ENCODE measurements at regions not wholly inside any gene's neighbourhood (a gene's known extent, or its start where the extent isn't known, plus 50 kb on each side); places are given as distances from the start of the nearest gene placed in this dataset.

DNA sequence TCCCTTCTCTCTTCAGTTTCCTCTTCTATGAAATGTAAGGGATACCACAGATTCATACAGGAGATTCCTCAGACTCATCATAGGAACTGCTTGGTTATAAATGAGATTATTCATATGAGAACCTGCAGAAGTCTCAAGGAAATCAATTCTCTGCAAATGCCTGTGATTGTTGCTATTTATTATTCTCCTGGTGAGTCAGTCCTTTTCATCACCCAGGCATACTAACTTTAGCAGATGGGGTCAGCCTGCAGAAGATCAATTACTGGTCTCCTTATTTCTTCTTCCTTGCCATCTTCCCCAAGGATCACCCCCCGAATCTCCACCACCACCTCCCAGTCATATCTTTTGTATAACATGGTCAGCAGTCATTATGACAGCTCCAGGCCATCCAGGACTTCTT lies 53.8 kb upstream of the DCP1A start:
- no peak overlapping the region for H3K4me3 ChIP-seq
- no peaks in the 10 kb centered on the region for H3K36me3 ChIP-seq
- TF ChIP-seq CTCF (IDR thresholded peaks at IDR 0.05) (no peak), EP300 (IDR thresholded peaks at IDR 0.05) (no peak), POLR2A (IDR thresholded peaks at IDR 0.05) (no peak)
- DNase-seq (ENCODE audit: low spot score in 2 of 2), result no peak
- no peaks in the 10 kb centered on the region for H3K27me3 ChIP-seq
- WGBS, 2 donors, result 73 to 81% methylated on average over 1 of the region's 1 CpG
- peaks cover 0 to 3% (median 0%) of the 10 kb centered on the region in 4 donors for H3K9me3 ChIP-seq
- H3K27ac ChIP-seq, result no peak overlapping the region
- H3K4me1 ChIP-seq, result no peaks in the 10 kb centered on the region

DNA sequence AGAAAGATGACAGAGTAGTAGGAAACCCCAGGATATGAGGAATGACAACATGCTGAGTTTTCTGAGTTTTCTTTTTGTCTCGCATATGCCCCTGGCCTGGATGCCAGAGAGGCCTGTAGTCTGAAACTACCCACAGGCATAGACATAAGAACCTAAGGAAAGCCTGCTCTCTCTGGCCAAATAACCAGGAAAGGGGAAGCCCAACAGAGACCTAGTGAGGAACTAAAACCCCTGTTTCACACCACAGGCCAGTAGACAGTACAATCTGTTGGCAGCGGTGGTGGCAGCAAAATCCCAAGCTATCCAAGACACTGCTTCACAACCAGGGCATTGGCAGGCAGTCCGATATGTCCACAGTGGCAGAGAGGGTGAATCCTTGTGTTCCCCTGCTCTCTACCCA lies 55.0 kb upstream of the DCP1A start:
- no peaks in the 10 kb centered on the region for H3K36me3 ChIP-seq
- TF ChIP-seq EP300 (IDR thresholded peaks at IDR 0.05) (no peak), CTCF (IDR thresholded peaks at IDR 0.05) (no peak), POLR2A (IDR thresholded peaks at IDR 0.05) (no peak)
- 78 to 90% methylated on average over 3 of the region's 3 CpGs for WGBS, 2 donors
- H3K27me3 ChIP-seq, result no peaks in the 10 kb centered on the region
- H3K4me3 ChIP-seq, result no peak overlapping the region
- no peak for DNase-seq (ENCODE audit: low spot score in 2 of 2)
- no peak overlapping the region for H3K27ac ChIP-seq
- no peaks in the 10 kb centered on the region for H3K4me1 ChIP-seq
- peaks cover 0 to 3% (median 0%) of the 10 kb centered on the region in 4 donors for H3K9me3 ChIP-seq

- no peaks in the 10 kb centered on the region for H3K4me1 ChIP-seq
- H3K27ac ChIP-seq, result no peak overlapping the region
- H3K4me3 ChIP-seq, result no peak overlapping the region
- H3K36me3 ChIP-seq, result no peaks in the 10 kb centered on the region
- no peak for DNase-seq (ENCODE audit: low spot score in 2 of 2)
- peaks cover 0 to 38% (median 4%) of the 10 kb centered on the region in 4 donors for H3K9me3 ChIP-seq
- TF ChIP-seq POLR2A (IDR thresholded peaks at IDR 0.05), result no peak
- TF ChIP-seq EP300 (IDR thresholded peaks at IDR 0.05), result no peak
- TF ChIP-seq CTCF (IDR thresholded peaks at IDR 0.05), result no peak
- H3K27me3 ChIP-seq, result no peaks in the 10 kb centered on the region
Observed at GRCh38 chr3:53411371-53411770, 64.0 kb upstream of the DCP1A start.

DNA sequence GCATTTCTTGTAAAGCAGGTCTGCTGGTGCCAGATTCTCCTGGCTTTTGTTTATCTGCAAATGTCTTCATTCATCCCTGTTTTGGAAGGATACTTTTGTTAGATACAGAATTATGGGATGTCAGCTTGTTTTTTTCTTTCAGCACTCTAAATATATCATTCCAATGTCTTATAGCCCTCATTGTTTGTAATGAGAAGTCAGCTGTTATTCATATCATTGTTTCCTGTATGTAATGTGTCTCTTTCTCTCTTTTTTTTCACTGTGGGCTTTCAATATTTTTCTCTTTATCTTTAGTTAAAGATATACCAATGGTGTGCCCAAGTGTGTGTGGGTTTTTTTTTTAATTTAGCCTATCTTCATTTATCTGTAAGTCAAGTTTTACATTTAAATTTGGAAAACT lies 65.6 kb upstream of the DCP1A start:
- peaks cover 0 to 38% (median 4%) of the 10 kb centered on the region in 4 donors for H3K9me3 ChIP-seq
- no peak overlapping the region for H3K27ac ChIP-seq
- H3K27me3 ChIP-seq, result no peaks in the 10 kb centered on the region
- no peaks in the 10 kb centered on the region for H3K36me3 ChIP-seq
- DNase-seq (ENCODE audit: low spot score in 2 of 2), result no peak
- TF ChIP-seq POLR2A (IDR thresholded peaks at IDR 0.05) (no peak), EP300 (IDR thresholded peaks at IDR 0.05) (no peak)
- no peaks in the 10 kb centered on the region for H3K4me1 ChIP-seq
- no peak overlapping the region for H3K4me3 ChIP-seq

DNA sequence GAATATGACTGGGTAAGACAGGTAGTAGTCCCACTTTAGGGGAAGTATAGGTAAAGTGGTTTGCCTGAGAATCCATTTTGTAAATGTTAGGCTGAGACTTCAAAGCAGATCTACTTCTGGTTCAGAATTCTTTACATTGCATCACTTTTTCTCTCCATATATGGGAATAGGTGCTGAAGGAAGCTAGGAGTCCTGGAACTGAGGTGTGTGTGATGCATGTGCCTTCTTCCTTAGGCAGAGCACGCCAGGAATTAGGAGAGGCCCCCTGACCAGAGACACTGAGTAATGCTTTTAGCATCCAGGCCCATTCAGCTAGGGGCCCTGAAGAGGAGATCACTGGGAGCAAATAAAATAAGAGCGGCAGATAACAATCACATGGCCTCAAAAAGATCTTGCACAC lies 69.2 kb upstream of the DCP1A start:
- WGBS, 2 donors, result 75 to 86% methylated on average over 2 of the region's 2 CpGs
- peaks cover 0 to 38% (median 4%) of the 10 kb centered on the region in 4 donors for H3K9me3 ChIP-seq
- no peaks in the 10 kb centered on the region for H3K36me3 ChIP-seq
- H3K27ac ChIP-seq, result no peak overlapping the region
- H3K4me3 ChIP-seq, result no peak overlapping the region
- H3K27me3 ChIP-seq, result no peaks in the 10 kb centered on the region
- no peaks in the 10 kb centered on the region for H3K4me1 ChIP-seq
- DNase-seq (ENCODE audit: low spot score in 2 of 2), result no peak
- TF ChIP-seq CTCF (IDR thresholded peaks at IDR 0.05), result no peak

- peaks cover 0 to 5% (median 0%) of the 10 kb centered on the region in 4 donors for H3K9me3 ChIP-seq
- H3K27me3 ChIP-seq, result no peaks in the 10 kb centered on the region
- H3K27ac ChIP-seq, result no peak overlapping the region
- no peak for TF ChIP-seq EP300 (IDR thresholded peaks at IDR 0.05)
- no peak for TF ChIP-seq POLR2A (IDR thresholded peaks at IDR 0.05)
- TF ChIP-seq CTCF (IDR thresholded peaks at IDR 0.05), result no peak
- H3K36me3 ChIP-seq, result no peaks in the 10 kb centered on the region
- H3K4me3 ChIP-seq, result no peak overlapping the region
- no peak for DNase-seq (ENCODE audit: low spot score in 2 of 2)
- H3K4me1 ChIP-seq, result no peaks in the 10 kb centered on the region
Observed at GRCh38 chr3:53420831-53421230, 73.5 kb upstream of the DCP1A start.

Data from tibial nerve (tissue), 4 donors.